H9 (cell line): ENCODE measurements at regions not wholly inside any gene's neighbourhood (a gene's known extent, or its start where the extent isn't known, plus 50 kb on each side); places are given as distances from the start of the nearest gene placed in this dataset.

ENCODE experiments used
- DNase-seq: peaks from one replicate; pipeline ENCODE4 v3.0.0-alpha.2; 2017
- H2AFZ ChIP-seq: one replicate; pipeline ENCODE4 v1.6.1; 2013; ENCODE audit warnings: mild to moderate bottlenecking, low read length, control low read depth, moderate library complexity
- H2AK5ac ChIP-seq: 2 replicates; pipeline ENCODE4 v1.6.1; 2013; ENCODE audit warnings: low read length, control low read depth, mixed read lengths; ENCODE audit not compliant: insufficient read length
- H2BK120ac ChIP-seq: one replicate; pipeline ENCODE4 v1.6.1; 2013; ENCODE audit warnings: low read depth, mild to moderate bottlenecking, low read length, control low read depth, inconsistent platforms; ENCODE audit not compliant: poor library complexity, severe bottlenecking
- H2BK12ac ChIP-seq: 2 replicates; pipeline ENCODE4 v1.6.1; 2013; ENCODE audit warnings: low read length, control low read depth, mixed read lengths, low read depth; ENCODE audit not compliant: insufficient read length
- H2BK15ac ChIP-seq: 2 replicates; pipeline ENCODE4 v1.6.1; 2013; ENCODE audit warnings: low read depth, low read length, control low read depth
- H2BK20ac ChIP-seq: one replicate; pipeline ENCODE4 v1.6.1; 2013; ENCODE audit warnings: low read depth, mild to moderate bottlenecking, low read length, control low read depth, inconsistent platforms; ENCODE audit not compliant: poor library complexity, severe bottlenecking
- H2BK5ac ChIP-seq: 2 replicates; pipeline ENCODE4 v1.6.1; 2013; ENCODE audit warnings: low read length, control low read depth, mixed read lengths; ENCODE audit not compliant: insufficient read length
- H3K14ac ChIP-seq: 2 replicates; pipeline ENCODE4 v1.6.1; 2013; ENCODE audit warnings: low read length, control low read depth; ENCODE audit not compliant: insufficient read depth
- H3K18ac ChIP-seq: 2 replicates; pipeline ENCODE4 v1.6.1; 2013; ENCODE audit warnings: low read depth, mild to moderate bottlenecking, mixed read lengths, low read length, control low read depth; ENCODE audit not compliant: insufficient read length
- H3K23ac ChIP-seq: 2 replicates; pipeline ENCODE4 v1.6.1; 2013; ENCODE audit warnings: low read length, control low read depth, mixed read lengths, low read depth; ENCODE audit not compliant: insufficient read length
- H3K23me2 ChIP-seq: 2 replicates; pipeline ENCODE4 v1.6.1; 2013; ENCODE audit warnings: low read depth, mild to moderate bottlenecking, mixed read lengths, low read length, control low read depth; ENCODE audit not compliant: insufficient read length, poor library complexity, severe bottlenecking
- H3K27ac ChIP-seq: 2 replicates; pipeline ENCODE4 v1.5.1; 2013; ENCODE audit warnings: low read length, control low read depth, mixed read lengths, low read depth; ENCODE audit not compliant: insufficient read length
- H3K27me3 ChIP-seq: 2 replicates; pipeline ENCODE4 v1.6.1; 2013; ENCODE audit warnings: low read length, control low read depth, inconsistent platforms; ENCODE audit not compliant: insufficient read depth
- H3K4ac ChIP-seq: 2 replicates; pipeline ENCODE4 v1.6.1; 2013; ENCODE audit warnings: low read depth, mild to moderate bottlenecking, control low read depth, inconsistent platforms, low read length, moderate library complexity
- H3K4me1 ChIP-seq: 2 replicates; pipeline ENCODE4 v1.6.1; 2013; ENCODE audit warnings: low read length, control low read depth, inconsistent platforms; ENCODE audit not compliant: insufficient read depth
- H3K4me2 ChIP-seq: 2 replicates; pipeline ENCODE4 v1.6.1; 2013; ENCODE audit warnings: low read length, control low read depth, mixed read lengths; ENCODE audit not compliant: insufficient read length, insufficient read depth
- H3K56ac ChIP-seq: 2 replicates; pipeline ENCODE4 v1.6.1; 2013; ENCODE audit warnings: low read depth, mild to moderate bottlenecking, mixed read lengths, low read length, control low read depth; ENCODE audit not compliant: insufficient read length
- H3K79me1 ChIP-seq: 2 replicates; pipeline ENCODE4 v1.6.1; 2013; ENCODE audit warnings: low read depth, mild to moderate bottlenecking, moderate library complexity, low read length, control low read depth, inconsistent platforms; ENCODE audit not compliant: insufficient read depth, poor library complexity, severe bottlenecking
- H3K79me2 ChIP-seq: 2 replicates; pipeline ENCODE4 v1.6.1; 2013; ENCODE audit warnings: low read length, control low read depth, inconsistent platforms; ENCODE audit not compliant: insufficient read depth
- H3K9ac ChIP-seq: 2 replicates; pipeline ENCODE4 v1.6.1; 2013; ENCODE audit warnings: low read length, control low read depth, mixed read lengths; ENCODE audit not compliant: insufficient read length; ENCODE audit errors: extremely low read depth
- H3K9me3 ChIP-seq: one replicate; pipeline ENCODE4 v1.6.1; 2013; ENCODE audit warnings: low read depth, low read length, inconsistent platforms; ENCODE audit not compliant: control insufficient read depth
- H3T11ph ChIP-seq: one replicate; pipeline ENCODE4 v1.6.1; 2013; ENCODE audit warnings: mild to moderate bottlenecking, low read length, control low read depth, inconsistent platforms
- H4K20me1 ChIP-seq: one replicate; pipeline ENCODE4 v1.6.1; 2013; ENCODE audit not compliant: control insufficient read depth, insufficient read length, insufficient read depth
- H4K5ac ChIP-seq: 2 replicates; pipeline ENCODE4 v1.6.1; 2013; ENCODE audit warnings: low read depth, mild to moderate bottlenecking, mixed read lengths, low read length, control low read depth; ENCODE audit not compliant: insufficient read length
- H4K8ac ChIP-seq: replicated peaks from 2 replicates; pipeline ENCODE4 v1.6.1; 2013; ENCODE audit warnings: low read length, control low read depth, mixed read lengths, low read depth; ENCODE audit not compliant: insufficient read length
- H4K91ac ChIP-seq: 2 replicates; pipeline ENCODE4 v1.6.1; 2013; ENCODE audit warnings: low read depth, mild to moderate bottlenecking, moderate library complexity, mixed read lengths, low read length, control low read depth; ENCODE audit not compliant: insufficient read length
- H3K27ac Mint-ChIP-seq, 3 experiments: 2 replicates in 2 of 3; 3 replicates in 1 of 3; pipeline ENCODE4 v1.8.0; 2020 to 2021; ENCODE audit warnings: mixed read lengths in 3 of 3, mild to moderate bottlenecking in 1 of 3, moderate library complexity in 1 of 3
- H3K27me3 Mint-ChIP-seq: 2 replicates; pipeline ENCODE4 v1.8.0; 2021; ENCODE audit warnings: low read depth, mild to moderate bottlenecking, moderate library complexity, mixed read lengths
- H3K36me3 Mint-ChIP-seq, 3 experiments: 2 replicates in 2 of 3; 3 replicates in 1 of 3; pipeline ENCODE4 v1.8.0; 2020 to 2021; ENCODE audit warnings: low read depth in 3 of 3, mixed read lengths in 3 of 3; ENCODE audit not compliant: insufficient read depth in 1 of 3
- H3K4me1 Mint-ChIP-seq, 2 experiments: 2 replicates each; pipeline ENCODE4 v1.8.0; 2020; ENCODE audit warnings: mixed read lengths in 2 of 2
- H3K4me3 Mint-ChIP-seq, 2 experiments: 2 replicates in 1 of 2; 3 replicates in 1 of 2; pipeline ENCODE4 v1.8.0; 2020 to 2021; ENCODE audit warnings: mild to moderate bottlenecking in 2 of 2, mixed read lengths in 2 of 2, moderate library complexity in 1 of 2
- H3K9me3 Mint-ChIP-seq, 2 experiments: 2 replicates in 1 of 2; 3 replicates in 1 of 2; pipeline ENCODE4 v1.8.0; 2020; ENCODE audit warnings: mild to moderate bottlenecking in 2 of 2, mixed read lengths in 2 of 2, moderate library complexity in 1 of 2
- CTCF ChIP-seq: fragments of 200-600 bp; sonication (generic); conservative IDR thresholded peaks from 3 replicates; pipeline ENCODE4 v1.8.0; 2021; ENCODE audit warnings: antibody characterized with exemption, mild to moderate bottlenecking
- WGBS: extraction: QIAGEN DNeasy Blood & Tissue Kit; methylation state at CpG from one replicate; pipeline ENCODE4 v1.1.7; 2013; ENCODE audit warnings: missing lambda C conversion rate, low lambda C conversion rate, mixed read lengths; ENCODE audit not compliant: insufficient read length; ENCODE audit errors: extremely low coverage; 5-methylcytosine and 5-hydroxymethylcytosine counted together

GRCh38 chr16:77132051-77132618 is 58.9 kb upstream of the MON1B start:
- Mint-ChIP-seq H3K27me3 (no peaks in the 10 kb centered on the region; the same call in none of the 2 replicates), H3K4me1 (peaks cover 18 to 23% of the 10 kb centered on the region in 2 experiments), H3K27ac (no peak overlapping the region), H3K9me3 (peaks cover 6 to 7% of the 10 kb centered on the region in 2 experiments; a peak in 4 of 5 replicates), H3K4me3 (no peak overlapping the region), H3K36me3 (peaks cover 0 to 8% (median 3%) of the 10 kb centered on the region in 3 experiments; a peak in 2 of 7 replicates)
- no peak overlapping the region for H4K91ac ChIP-seq
- no peak overlapping the region for H2BK20ac ChIP-seq
- H2AFZ ChIP-seq, result no peak overlapping the region
- H2BK15ac ChIP-seq, result no peak overlapping the region
- no peak overlapping the region for H3K23ac ChIP-seq
- peaks cover 3% of the 10 kb centered on the region for H4K20me1 ChIP-seq
- no peak overlapping the region for H3K18ac ChIP-seq
- no peak overlapping the region for H2BK120ac ChIP-seq
- DNase-seq, result no peak
- no peak overlapping the region for H3K27ac ChIP-seq
- H3K14ac ChIP-seq, result no peak overlapping the region
- H3K4ac ChIP-seq, result no peak overlapping the region
- no peak overlapping the region for H3K4me2 ChIP-seq
- no peak overlapping the region for H3K56ac ChIP-seq
- no peaks in the 10 kb centered on the region for H3K27me3 ChIP-seq
- H2BK5ac ChIP-seq, result no peak overlapping the region
- H3K9me3 ChIP-seq, result no peaks in the 10 kb centered on the region
- no peaks in the 10 kb centered on the region for H3K79me2 ChIP-seq
- no peak overlapping the region for H3K9ac ChIP-seq
- H3K79me1 ChIP-seq, result no peaks in the 10 kb centered on the region
- no peak overlapping the region for H2AK5ac ChIP-seq
- H3K4me1 ChIP-seq, result peaks cover 2% of the 10 kb centered on the region; the same call in 1 of the 2 replicates
- no peak overlapping the region for H4K8ac ChIP-seq
- H2BK12ac ChIP-seq, result no peak overlapping the region
- TF ChIP-seq CTCF, result no peak
- WGBS, result 83% methylated on average over 1 of the region's 3 CpGs
- no peak overlapping the region for H3T11ph ChIP-seq
- H3K23me2 ChIP-seq, result no peaks in the 10 kb centered on the region
- no peak overlapping the region for H4K5ac ChIP-seq
